ENCODE measurements at regions not wholly inside any gene's neighbourhood (a gene's known extent, or its start where the extent isn't known, plus 50 kb on each side); places are given as distances from the start of the nearest gene placed in this dataset.

- no peak overlapping the region for H3K27ac ChIP-seq (ENCODE audit: low read depth, low read length)
- no peak overlapping the region for H2AFZ ChIP-seq (ENCODE audit: low read depth, low read length, poor library complexity, severe bottlenecking)
- H3K9me2 ChIP-seq (ENCODE audit: insufficient read depth) = no peaks in the 10 kb centered on the region
- no peaks in the 10 kb centered on the region for H3K4me1 ChIP-seq (ENCODE audit: control insufficient read depth in 1 of 2, insufficient read depth in 2 of 2, low read length in 2 of 2)
- H3K4me2 ChIP-seq (ENCODE audit: low read length) = no peak overlapping the region
- DNase-seq (ENCODE audit: low read depth, low spot score) = no peak
- intact Hi-C loops (cut with micrococcal nuclease) = no loop called here
- POLR2A ChIA-PET = no interaction called here
- H3K9me3 ChIP-seq (ENCODE audit: control insufficient read depth in 1 of 2, insufficient read depth in 1 of 2, low read depth in 1 of 2, low read length in 2 of 2) = peaks cover 0 to 20% of the 10 kb centered on the region in 2 experiments; a peak in 2 of 4 replicates
- BruUV-seq (replicated peaks) = no TSS peak
- H3K36me3 ChIP-seq (ENCODE audit: control insufficient read depth in 1 of 2, insufficient read depth in 2 of 2, low read length in 2 of 2) = no peaks in the 10 kb centered on the region
- RAD21 ChIA-PET (ENCODE audit: low non-redundant PET in 1 of 2, low total read pairs in 2 of 2, uncharacterized antibody in 2 of 2, unreplicated experiment in 2 of 2) = no interaction called here
- no peak overlapping the region for H3K9ac ChIP-seq (ENCODE audit: low read length)
- TF ChIP-seq POLR2AphosphoS5 (IDR thresholded peaks at IDR 0.05; ENCODE audit: low read depth, low read length) (no peak), ZNF274 (IDR thresholded peaks at IDR 0.05; ENCODE audit: low read depth, low read length) (no peak), TCF7L2 (IDR thresholded peaks at IDR 0.05; ENCODE audit: borderline replicate concordance, extremely low read depth, insufficient read depth, insufficient read length) (no peak), EZH2 (IDR thresholded peaks at IDR 0.05) (no peak), EGR1 (IDR thresholded peaks at IDR 0.05; ENCODE audit: low read depth) (no peak), SP1 (IDR thresholded peaks at IDR 0.05; ENCODE audit: low read depth) (no peak), YY1 (IDR thresholded peaks at IDR 0.05; ENCODE audit: extremely low read depth, insufficient replicate concordance, low read depth, low read length) (no peak), CBX3 (IDR thresholded peaks at IDR 0.05; ENCODE audit: low read depth) (no peak), SIN3A (IDR thresholded peaks at IDR 0.05; ENCODE audit: low read depth) (no peak), ELF1 (IDR thresholded peaks at IDR 0.05; ENCODE audit: borderline replicate concordance, low read depth) (no peak), EZH2phosphoT487 (IDR thresholded peaks at IDR 0.05; ENCODE audit: borderline replicate concordance) (no peak), POLR2A (IDR thresholded peaks at IDR 0.05; ENCODE audit: borderline replicate concordance, extremely low read depth, insufficient read depth, insufficient read length) (no peak), SRF (IDR thresholded peaks at IDR 0.05; ENCODE audit: low read depth) (no peak), RAD21 (IDR thresholded peaks at IDR 0.05; ENCODE audit: low read depth) (no peak)
- TF ChIP-seq, protein P1, sequence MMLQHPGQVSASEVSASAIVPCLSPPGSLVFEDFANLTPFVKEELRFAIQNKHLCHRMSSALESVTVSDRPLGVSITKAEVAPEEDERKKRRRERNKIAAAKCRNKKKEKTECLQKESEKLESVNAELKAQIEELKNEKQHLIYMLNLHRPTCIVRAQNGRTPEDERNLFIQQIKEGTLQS (IDR thresholded peaks at IDR 0.05) = no peak
- TF ChIP-seq, protein P2, sequence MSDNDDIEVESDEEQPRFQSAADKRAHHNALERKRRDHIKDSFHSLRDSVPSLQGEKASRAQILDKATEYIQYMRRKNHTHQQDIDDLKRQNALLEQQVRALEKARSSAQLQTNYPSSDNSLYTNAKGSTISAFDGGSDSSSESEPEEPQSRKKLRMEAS (IDR thresholded peaks at IDR 0.05) = no peak
- TF ChIP-seq, protein P3, sequence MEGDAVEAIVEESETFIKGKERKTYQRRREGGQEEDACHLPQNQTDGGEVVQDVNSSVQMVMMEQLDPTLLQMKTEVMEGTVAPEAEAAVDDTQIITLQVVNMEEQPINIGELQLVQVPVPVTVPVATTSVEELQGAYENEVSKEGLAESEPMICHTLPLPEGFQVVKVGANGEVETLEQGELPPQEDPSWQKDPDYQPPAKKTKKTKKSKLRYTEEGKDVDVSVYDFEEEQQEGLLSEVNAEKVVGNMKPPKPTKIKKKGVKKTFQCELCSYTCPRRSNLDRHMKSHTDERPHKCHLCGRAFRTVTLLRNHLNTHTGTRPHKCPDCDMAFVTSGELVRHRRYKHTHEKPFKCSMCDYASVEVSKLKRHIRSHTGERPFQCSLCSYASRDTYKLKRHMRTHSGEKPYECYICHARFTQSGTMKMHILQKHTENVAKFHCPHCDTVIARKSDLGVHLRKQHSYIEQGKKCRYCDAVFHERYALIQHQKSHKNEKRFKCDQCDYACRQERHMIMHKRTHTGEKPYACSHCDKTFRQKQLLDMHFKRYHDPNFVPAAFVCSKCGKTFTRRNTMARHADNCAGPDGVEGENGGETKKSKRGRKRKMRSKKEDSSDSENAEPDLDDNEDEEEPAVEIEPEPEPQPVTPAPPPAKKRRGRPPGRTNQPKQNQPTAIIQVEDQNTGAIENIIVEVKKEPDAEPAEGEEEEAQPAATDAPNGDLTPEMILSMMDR (IDR thresholded peaks at IDR 0.05 in 2 of 3, conservative IDR thresholded peaks at IDR 0.05 in 1 of 3; ENCODE audit: borderline replicate concordance in 1 of 3, insufficient read depth in 1 of 3, low read depth in 2 of 3, low read length in 2 of 3) = no peak
- TF ChIP-seq, protein P4, sequence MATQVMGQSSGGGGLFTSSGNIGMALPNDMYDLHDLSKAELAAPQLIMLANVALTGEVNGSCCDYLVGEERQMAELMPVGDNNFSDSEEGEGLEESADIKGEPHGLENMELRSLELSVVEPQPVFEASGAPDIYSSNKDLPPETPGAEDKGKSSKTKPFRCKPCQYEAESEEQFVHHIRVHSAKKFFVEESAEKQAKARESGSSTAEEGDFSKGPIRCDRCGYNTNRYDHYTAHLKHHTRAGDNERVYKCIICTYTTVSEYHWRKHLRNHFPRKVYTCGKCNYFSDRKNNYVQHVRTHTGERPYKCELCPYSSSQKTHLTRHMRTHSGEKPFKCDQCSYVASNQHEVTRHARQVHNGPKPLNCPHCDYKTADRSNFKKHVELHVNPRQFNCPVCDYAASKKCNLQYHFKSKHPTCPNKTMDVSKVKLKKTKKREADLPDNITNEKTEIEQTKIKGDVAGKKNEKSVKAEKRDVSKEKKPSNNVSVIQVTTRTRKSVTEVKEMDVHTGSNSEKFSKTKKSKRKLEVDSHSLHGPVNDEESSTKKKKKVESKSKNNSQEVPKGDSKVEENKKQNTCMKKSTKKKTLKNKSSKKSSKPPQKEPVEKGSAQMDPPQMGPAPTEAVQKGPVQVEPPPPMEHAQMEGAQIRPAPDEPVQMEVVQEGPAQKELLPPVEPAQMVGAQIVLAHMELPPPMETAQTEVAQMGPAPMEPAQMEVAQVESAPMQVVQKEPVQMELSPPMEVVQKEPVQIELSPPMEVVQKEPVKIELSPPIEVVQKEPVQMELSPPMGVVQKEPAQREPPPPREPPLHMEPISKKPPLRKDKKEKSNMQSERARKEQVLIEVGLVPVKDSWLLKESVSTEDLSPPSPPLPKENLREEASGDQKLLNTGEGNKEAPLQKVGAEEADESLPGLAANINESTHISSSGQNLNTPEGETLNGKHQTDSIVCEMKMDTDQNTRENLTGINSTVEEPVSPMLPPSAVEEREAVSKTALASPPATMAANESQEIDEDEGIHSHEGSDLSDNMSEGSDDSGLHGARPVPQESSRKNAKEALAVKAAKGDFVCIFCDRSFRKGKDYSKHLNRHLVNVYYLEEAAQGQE (IDR thresholded peaks at IDR 0.05; ENCODE audit: low read depth) = no peak
- TF ChIP-seq, protein P5, sequence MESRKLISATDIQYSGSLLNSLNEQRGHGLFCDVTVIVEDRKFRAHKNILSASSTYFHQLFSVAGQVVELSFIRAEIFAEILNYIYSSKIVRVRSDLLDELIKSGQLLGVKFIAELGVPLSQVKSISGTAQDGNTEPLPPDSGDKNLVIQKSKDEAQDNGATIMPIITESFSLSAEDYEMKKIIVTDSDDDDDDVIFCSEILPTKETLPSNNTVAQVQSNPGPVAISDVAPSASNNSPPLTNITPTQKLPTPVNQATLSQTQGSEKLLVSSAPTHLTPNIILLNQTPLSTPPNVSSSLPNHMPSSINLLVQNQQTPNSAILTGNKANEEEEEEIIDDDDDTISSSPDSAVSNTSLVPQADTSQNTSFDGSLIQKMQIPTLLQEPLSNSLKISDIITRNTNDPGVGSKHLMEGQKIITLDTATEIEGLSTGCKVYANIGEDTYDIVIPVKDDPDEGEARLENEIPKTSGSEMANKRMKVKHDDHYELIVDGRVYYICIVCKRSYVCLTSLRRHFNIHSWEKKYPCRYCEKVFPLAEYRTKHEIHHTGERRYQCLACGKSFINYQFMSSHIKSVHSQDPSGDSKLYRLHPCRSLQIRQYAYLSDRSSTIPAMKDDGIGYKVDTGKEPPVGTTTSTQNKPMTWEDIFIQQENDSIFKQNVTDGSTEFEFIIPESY (IDR thresholded peaks at IDR 0.05; ENCODE audit: extremely low read depth, insufficient replicate concordance, low read length) = no peak
- H3K79me2 ChIP-seq (ENCODE audit: insufficient read depth, low read length) = no peaks in the 10 kb centered on the region
- no peak overlapping the region for H3K4me3 ChIP-seq (replicated peaks in 1 of 2; ENCODE audit: low read depth in 1 of 2, low read length in 2 of 2)
- H3K27me3 ChIP-seq (ENCODE audit: insufficient read depth, low read length) = no peaks in the 10 kb centered on the region
- ATAC-seq = no peak
- CTCF ChIA-PET = no interaction called here
- no peaks in the 10 kb centered on the region for H4K20me1 ChIP-seq (ENCODE audit: insufficient read depth)
Observed at GRCh38 chr9:1612886-1613285, 402.3 kb upstream of the SMARCA2 start.

All from HCT116 (cell line).